ENCODE measurements at regions not wholly inside any gene's neighbourhood (a gene's known extent, or its start where the extent isn't known, plus 50 kb on each side); places are given as distances from the start of the nearest gene placed in this dataset.

- intact Hi-C loops (cut with DNase I), result no loop called here
- ATAC-seq (ENCODE audit: poor library complexity), result no peak
- DNase-seq, result no peak
Observed at GRCh38 chr20:60691966-60692615, 560.0 kb upstream of the CDH4 start.

- intact Hi-C loops (cut with DNase I), result no loop called here
Observed at GRCh38 chr20:60693496-60694133, 558.4 kb upstream of the CDH4 start.

GRCh38 chr20:60694763-60695162 lies 557.3 kb upstream of the CDH4 start:
- DNase-seq (no peak), ATAC-seq (ENCODE audit: poor library complexity) (no peak)
- intact Hi-C loops (cut with DNase I), result no loop called here

More at GRCh38 chr20:60693496-60694133, 558.4 kb upstream of the CDH4 start:
- DNase-seq (no peak), ATAC-seq (ENCODE audit: poor library complexity) (no peak)

GRCh38 chr20:60695226-60696000 lies 556.6 kb upstream of the CDH4 start:
- intact Hi-C loops (cut with DNase I), result no loop called here
- ATAC-seq (ENCODE audit: poor library complexity), result no peak
- no peak for DNase-seq

- ATAC-seq (ENCODE audit: poor library complexity) (no peak), DNase-seq (no peak)
- intact Hi-C loops (cut with DNase I), result no loop called here
Observed at GRCh38 chr20:60697252-60697651, 554.8 kb upstream of the CDH4 start.

- ATAC-seq (ENCODE audit: poor library complexity), result no peak
- intact Hi-C loops (cut with DNase I), result no loop called here
Observed at GRCh38 chr20:60700728-60701127, 551.3 kb upstream of the CDH4 start.

GRCh38 chr20:60704147-60704546 lies 547.9 kb upstream of the CDH4 start:
- ATAC-seq (ENCODE audit: poor library complexity) (no peak), DNase-seq (no peak)
- intact Hi-C loops (cut with DNase I), result no loop called here

More at GRCh38 chr20:60700728-60701127, 551.3 kb upstream of the CDH4 start:
- no peak for DNase-seq

- DNase-seq, result no peak
- ATAC-seq (ENCODE audit: poor library complexity), result no peak
- intact Hi-C loops (cut with DNase I), result no loop called here
Observed at GRCh38 chr20:60713396-60713795, 538.7 kb upstream of the CDH4 start.

- intact Hi-C loops (cut with DNase I), result no loop called here
- DNase-seq (no peak), ATAC-seq (ENCODE audit: poor library complexity) (no peak)
Observed at GRCh38 chr20:60715172-60715571, 536.9 kb upstream of the CDH4 start.

GRCh38 chr20:60718743-60719480 lies 533.1 kb upstream of the CDH4 start:
- intact Hi-C loops (cut with DNase I), result no loop called here
- ATAC-seq (ENCODE audit: poor library complexity), result no peak
- no peak for DNase-seq

- intact Hi-C loops (cut with DNase I), result no loop called here
- ATAC-seq (ENCODE audit: poor library complexity) (no peak), DNase-seq (no peak)
Observed at GRCh38 chr20:60725311-60725906, 526.7 kb upstream of the CDH4 start.

GRCh38 chr20:60727425-60727824 lies 524.6 kb upstream of the CDH4 start:
- DNase-seq, result no peak
- ATAC-seq (ENCODE audit: poor library complexity), result no peak
- intact Hi-C loops (cut with DNase I), result no loop called here

GRCh38 chr20:60728705-60729104 lies 523.4 kb upstream of the CDH4 start:
- ATAC-seq (ENCODE audit: poor library complexity) (no peak), DNase-seq (no peak)
- intact Hi-C loops (cut with DNase I), result no loop called here

GRCh38 chr20:60729135-60729900 lies 522.7 kb upstream of the CDH4 start:
- intact Hi-C loops (cut with DNase I), result no loop called here
- DNase-seq (no peak), ATAC-seq (ENCODE audit: poor library complexity) (no peak)

GRCh38 chr20:60732322-60732721 lies 519.7 kb upstream of the CDH4 start:
- intact Hi-C loops (cut with DNase I), result no loop called here
- ATAC-seq (ENCODE audit: poor library complexity) (no peak), DNase-seq (no peak)

GRCh38 chr20:60748086-60748485 lies 504.0 kb upstream of the CDH4 start:
- intact Hi-C loops (cut with DNase I), result no loop called here
- ATAC-seq (ENCODE audit: poor library complexity), result no peak
- no peak for DNase-seq

GRCh38 chr20:60749804-60750602 lies 502.1 kb upstream of the CDH4 start:
- DNase-seq (no peak), ATAC-seq (ENCODE audit: poor library complexity) (no peak)
- intact Hi-C loops (cut with DNase I), result no loop called here

All from Right ventricle myocardium superior (tissue), 1 donor.